ENCODE measurements at regions not wholly inside any gene's neighbourhood (a gene's known extent, or its start where the extent isn't known, plus 50 kb on each side); places are given as distances from the start of the nearest gene placed in this dataset.

- Histone ChIP-seq H3K9me3 (ENCODE audit: control insufficient read depth, low read length) (peaks cover 2% of the 10 kb centered on the region), H2AFZ (no peak overlapping the region), H3K4me1 (no peaks in the 10 kb centered on the region), H3K36me3 (ENCODE audit: control insufficient read depth, insufficient read depth, low read length) (no peaks in the 10 kb centered on the region), H3K79me2 (no peaks in the 10 kb centered on the region), H3K4me3 (ENCODE audit: low read depth, low read length) (no peak overlapping the region), H3K27ac (no peak overlapping the region), H3K4me2 (ENCODE audit: low read length) (no peak overlapping the region), H3K9ac (no peak overlapping the region), H3K27me3 (ENCODE audit: control insufficient read depth, insufficient read depth, low read length) (no peaks in the 10 kb centered on the region)
- no peak for TF ChIP-seq CTCF (IDR thresholded peaks at IDR 0.05)
Measured at GRCh38 chr13:87878706-87879105, 207.5 kb downstream of the SLITRK5 start.

- no peaks in the 10 kb centered on the region for H3K79me2 ChIP-seq
- no peak overlapping the region for H2AFZ ChIP-seq
- no peak overlapping the region for H3K4me3 ChIP-seq (ENCODE audit: low read depth, low read length)
- H3K4me1 ChIP-seq, result no peaks in the 10 kb centered on the region
- no peaks in the 10 kb centered on the region for H3K27me3 ChIP-seq (ENCODE audit: control insufficient read depth, insufficient read depth, low read length)
- H3K36me3 ChIP-seq (ENCODE audit: control insufficient read depth, insufficient read depth, low read length), result no peaks in the 10 kb centered on the region
- H3K9me3 ChIP-seq (ENCODE audit: control insufficient read depth, low read length), result no peaks in the 10 kb centered on the region
- no peak overlapping the region for H3K9ac ChIP-seq
- no peak overlapping the region for H3K27ac ChIP-seq
- no peak for TF ChIP-seq CTCF (IDR thresholded peaks at IDR 0.05)
- no peak overlapping the region for H3K4me2 ChIP-seq (ENCODE audit: low read length)
Measured at GRCh38 chr13:87884884-87885283, 213.7 kb downstream of the SLITRK5 start.

GRCh38 chr13:87887459-87888123 is 216.4 kb downstream of the SLITRK5 start:
- Histone ChIP-seq H3K4me1 (no peaks in the 10 kb centered on the region), H3K9ac (no peak overlapping the region), H2AFZ (no peak overlapping the region), H3K36me3 (ENCODE audit: control insufficient read depth, insufficient read depth, low read length) (no peaks in the 10 kb centered on the region), H3K9me3 (ENCODE audit: control insufficient read depth, low read length) (no peaks in the 10 kb centered on the region), H3K4me2 (ENCODE audit: low read length) (no peak overlapping the region), H3K4me3 (ENCODE audit: low read depth, low read length) (no peak overlapping the region), H3K79me2 (no peaks in the 10 kb centered on the region), H3K27me3 (ENCODE audit: control insufficient read depth, insufficient read depth, low read length) (no peaks in the 10 kb centered on the region), H3K27ac (no peak overlapping the region)
- TF ChIP-seq CTCF (IDR thresholded peaks at IDR 0.05), result no peak

- Histone ChIP-seq H3K4me3 (ENCODE audit: low read depth, low read length) (no peak overlapping the region), H3K9me3 (ENCODE audit: control insufficient read depth, low read length) (no peaks in the 10 kb centered on the region), H3K27me3 (ENCODE audit: control insufficient read depth, insufficient read depth, low read length) (no peaks in the 10 kb centered on the region), H3K4me1 (no peaks in the 10 kb centered on the region), H3K9ac (no peak overlapping the region), H2AFZ (no peak overlapping the region), H3K79me2 (no peaks in the 10 kb centered on the region), H3K27ac (no peak overlapping the region), H3K4me2 (ENCODE audit: low read length) (no peak overlapping the region), H3K36me3 (ENCODE audit: control insufficient read depth, insufficient read depth, low read length) (no peaks in the 10 kb centered on the region)
- no peak for TF ChIP-seq CTCF (IDR thresholded peaks at IDR 0.05)
Measured at GRCh38 chr13:87889254-87889653, 218.1 kb downstream of the SLITRK5 start.

- Histone ChIP-seq H3K36me3 (ENCODE audit: control insufficient read depth, insufficient read depth, low read length) (no peaks in the 10 kb centered on the region), H3K27me3 (ENCODE audit: control insufficient read depth, insufficient read depth, low read length) (no peaks in the 10 kb centered on the region), H3K4me3 (ENCODE audit: low read depth, low read length) (no peak overlapping the region), H3K79me2 (no peaks in the 10 kb centered on the region), H2AFZ (no peak overlapping the region), H3K9ac (no peak overlapping the region), H3K4me2 (ENCODE audit: low read length) (no peak overlapping the region), H3K9me3 (ENCODE audit: control insufficient read depth, low read length) (no peaks in the 10 kb centered on the region), H3K4me1 (no peaks in the 10 kb centered on the region), H3K27ac (no peak overlapping the region)
- no peak for TF ChIP-seq CTCF (IDR thresholded peaks at IDR 0.05)
Measured at GRCh38 chr13:87893186-87893585, 222.0 kb downstream of the SLITRK5 start.

Data from parathyroid adenoma (tissue), 2 donors.